ENCODE measurements at regions not wholly inside any gene's neighbourhood (a gene's known extent, or its start where the extent isn't known, plus 50 kb on each side); places are given as distances from the start of the nearest gene placed in this dataset.

- no peak for TF ChIP-seq POLR2AphosphoS5 (IDR thresholded peaks at IDR 0.05; ENCODE audit: low read depth, low read length)
- TF ChIP-seq POLR2A (IDR thresholded peaks at IDR 0.05; ENCODE audit: low read depth, low read length), result no peak
- TF ChIP-seq TAF1 (IDR thresholded peaks at IDR 0.05; ENCODE audit: low read depth, low read length), result no peak
- TF ChIP-seq SPI1 (IDR thresholded peaks at IDR 0.05; ENCODE audit: low read depth, low read length), result no peak
- no peak for TF ChIP-seq PAX5 (IDR thresholded peaks at IDR 0.05; ENCODE audit: insufficient read depth, low read length, severe bottlenecking)
- no peak for TF ChIP-seq POU2F2 (IDR thresholded peaks at IDR 0.05; ENCODE audit: low read depth, low read length)
Observed at GRCh38 chr4:103429283-103429682, 231.1 kb upstream of the CENPE start.

Measured in GM12891 (cell line).